Prostate gland (tissue), 2 donors: ENCODE measurements at regions not wholly inside any gene's neighbourhood (a gene's known extent, or its start where the extent isn't known, plus 50 kb on each side); places are given as distances from the start of the nearest gene placed in this dataset.
"Not testable (repeated sequence)": the region's sequence is repeated elsewhere in the genome, so short reads cannot be mapped to it uniquely, and the experiment has no call there.

Experiments
- DNase-seq: peaks from one replicate; pipeline ENCODE4 v3.0.0-alpha.2; 2019; ENCODE audit warnings: low spot score
- H3K27ac ChIP-seq, 2 donors: fragments of 200-600 bp; sonication (generic); 2 replicates each; pipeline ENCODE4 v1.5.1; 2017 to 2019
- H3K27me3 ChIP-seq: fragments of 200-600 bp; sonication (generic); replicated peaks from 2 replicates; pipeline ENCODE4 v1.5.1; 2019; ENCODE audit not compliant: insufficient read depth
- H3K36me3 ChIP-seq, 2 donors: fragments of 200-600 bp; sonication (generic); 1 replicate in 1 of 2; 2 replicates in 1 of 2; pipeline versions ENCODE4 v1.5.1 to v1.8.1; 2017 to 2019
- H3K4me1 ChIP-seq: fragments of 200-600 bp; sonication (generic); replicated peaks from 2 replicates; pipeline ENCODE4 v1.5.1; 2019
- H3K4me3 ChIP-seq, 2 donors: fragments of 200-600 bp; sonication (generic); 2 replicates each; pipeline ENCODE4 v1.5.1; 2017 to 2019
- H3K9me3 ChIP-seq: fragments of 200-600 bp; sonication (generic); 2 replicates; pipeline ENCODE4 v1.5.1; 2017
- CTCF ChIP-seq, 4 experiments: fragments of 200-600 bp in 2 of 4; fragments of 450-650 bp in 2 of 4; sonication (generic) in 2 of 4; IDR thresholded peaks; 1 replicate in 3 of 4; 2 replicates in 1 of 4; pipeline ENCODE4 v1.5.1; 2016 to 2019; ENCODE audit warnings: antibody characterized with exemption in 4 of 4, mild to moderate bottlenecking in 2 of 4, moderate library complexity in 2 of 4
- POLR2A ChIP-seq: fragments of 450-650 bp; IDR thresholded peaks from one replicate; pipeline ENCODE4 v1.6.1; 2016; ENCODE audit warnings: antibody characterized with exemption, mild to moderate bottlenecking
- POLR2AphosphoS5 ChIP-seq: sonication (generic); formaldehyde crosslinking; IDR thresholded peaks from one replicate; pipeline ENCODE4 v1.6.1; 2017; ENCODE audit warnings: antibody characterized with exemption
- WGBS: methylation state at CpG from one replicate; pipeline ENCODE4 v1.1.5; 2018; 5-methylcytosine and 5-hydroxymethylcytosine counted together
- intact Hi-C: fragments of 100-400 bp; cut with DNase I; formaldehyde crosslinking; loops from one replicate; pipeline ENCODE4 v1.14.2; 2022

GRCh38 chr5:74490814-74491213 is 149.7 kb downstream of the ENC1 start:
- no peaks in the 10 kb centered on the region for H3K36me3 ChIP-seq
- WGBS = 64% methylated on average over 3 of the region's 3 CpGs
- no peak for TF ChIP-seq CTCF (IDR thresholded peaks at IDR 0.05)
- no peak for TF ChIP-seq POLR2A
- TF ChIP-seq POLR2AphosphoS5 = no peak
- intact Hi-C loops = no loop called here
- no peak overlapping the region for H3K4me3 ChIP-seq
- no peak overlapping the region for H3K27ac ChIP-seq
- DNase-seq = no peak
- H3K9me3 ChIP-seq = no peaks in the 10 kb centered on the region
- no peaks in the 10 kb centered on the region for H3K4me1 ChIP-seq
- H3K27me3 ChIP-seq = no peaks in the 10 kb centered on the region

DNA sequence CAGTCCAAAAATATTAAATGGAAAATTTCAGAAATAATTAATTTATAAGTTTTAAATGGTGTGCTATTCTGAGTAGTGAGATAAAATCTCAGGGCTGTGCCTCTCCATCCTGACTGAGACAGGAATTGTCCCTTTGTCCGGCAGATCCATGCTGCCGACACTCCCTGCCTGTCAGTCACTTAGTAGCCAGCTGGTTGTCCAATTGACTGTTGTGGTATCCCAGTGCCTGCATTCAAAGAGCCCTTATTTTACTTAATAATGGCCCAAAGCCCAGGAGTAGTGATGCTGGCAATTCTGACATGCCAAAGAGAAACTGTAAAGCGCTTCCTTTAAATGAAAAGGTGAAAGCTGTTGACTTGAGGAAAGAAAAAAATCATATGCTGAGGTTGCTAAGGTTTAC is 157.5 kb downstream of the ENC1 start:
- no peak overlapping the region for H3K27ac ChIP-seq
- no peaks in the 10 kb centered on the region for H3K9me3 ChIP-seq
- intact Hi-C loops = no loop called here
- no peaks in the 10 kb centered on the region for H3K4me1 ChIP-seq
- no peak for DNase-seq
- no peak overlapping the region for H3K4me3 ChIP-seq
- TF ChIP-seq POLR2AphosphoS5 (no peak), CTCF (IDR thresholded peaks at IDR 0.05) (no peak)
- H3K27me3 ChIP-seq = no peaks in the 10 kb centered on the region
- 82% methylated on average over 3 of the region's 3 CpGs for WGBS
- no peaks in the 10 kb centered on the region for H3K36me3 ChIP-seq

GRCh38 chr5:74482523-74482922 is 158.0 kb downstream of the ENC1 start:
- H3K27ac ChIP-seq = no peak overlapping the region
- H3K4me1 ChIP-seq = no peaks in the 10 kb centered on the region
- no peak for TF ChIP-seq CTCF (IDR thresholded peaks at IDR 0.05)
- WGBS = 90% methylated on average over 6 of the region's 6 CpGs
- no peak for DNase-seq
- H3K9me3 ChIP-seq = no peaks in the 10 kb centered on the region
- intact Hi-C loops = no loop called here
- H3K27me3 ChIP-seq = no peaks in the 10 kb centered on the region
- H3K36me3 ChIP-seq = no peaks in the 10 kb centered on the region
- H3K4me3 ChIP-seq = no peak overlapping the region

DNA sequence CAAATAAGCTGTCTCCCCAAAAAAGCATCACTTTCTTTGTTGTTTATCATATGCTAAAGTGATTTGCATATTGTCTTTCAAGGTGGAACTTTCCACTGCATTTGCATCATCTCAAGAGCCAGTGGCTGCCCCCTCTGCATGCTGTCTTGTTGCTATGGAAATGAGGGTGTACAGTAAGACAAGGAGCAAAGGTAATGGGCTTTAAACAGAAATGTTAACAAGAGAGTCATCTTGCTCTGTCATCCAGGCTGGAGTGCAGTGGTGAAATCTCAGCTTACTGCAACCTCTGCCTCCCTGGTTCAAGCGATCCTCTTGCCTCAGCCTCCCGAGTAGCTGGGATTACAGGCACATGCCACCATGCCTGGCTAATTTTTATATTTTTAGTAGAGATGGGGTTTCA is 159.2 kb downstream of the ENC1 start:
- H3K9me3 ChIP-seq, DNase-seq, intact Hi-C loops, H3K4me3 ChIP-seq, H3K27ac ChIP-seq, H3K4me1 ChIP-seq, H3K27me3 ChIP-seq, H3K36me3 ChIP-seq: not testable (repeated sequence)
- WGBS = 93% methylated on average over 2 of the region's 2 CpGs

DNA sequence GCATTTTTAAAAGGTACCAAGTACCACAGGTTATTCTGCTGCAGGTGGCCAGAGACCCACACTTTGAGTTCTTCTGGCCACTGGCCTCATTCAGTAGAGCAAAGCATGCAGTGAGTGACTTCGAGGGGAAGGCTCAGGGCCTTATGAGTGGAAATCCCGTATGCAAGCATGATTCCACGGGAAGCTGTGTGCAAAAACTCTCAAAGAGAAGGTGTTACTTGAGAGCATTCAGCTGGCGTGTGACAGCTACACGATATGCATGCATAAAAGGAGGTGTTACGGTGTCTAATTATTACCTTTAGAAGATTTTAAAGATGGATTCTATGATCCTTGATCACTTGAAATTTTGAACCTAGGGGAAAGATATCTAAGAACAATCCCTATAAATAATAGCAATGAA is 160.3 kb downstream of the ENC1 start:
- no peak overlapping the region for H3K27ac ChIP-seq
- TF ChIP-seq POLR2AphosphoS5 = no peak
- TF ChIP-seq CTCF (IDR thresholded peaks at IDR 0.05) = no peak
- no peak for TF ChIP-seq POLR2A
- no peaks in the 10 kb centered on the region for H3K36me3 ChIP-seq
- no peaks in the 10 kb centered on the region for H3K27me3 ChIP-seq
- no peak for DNase-seq
- WGBS = 84% methylated on average over 6 of the region's 6 CpGs
- H3K9me3 ChIP-seq = no peaks in the 10 kb centered on the region
- no peak overlapping the region for H3K4me3 ChIP-seq
- no peaks in the 10 kb centered on the region for H3K4me1 ChIP-seq
- intact Hi-C loops = no loop called here

- no peaks in the 10 kb centered on the region for H3K27me3 ChIP-seq
- no peaks in the 10 kb centered on the region for H3K4me1 ChIP-seq
- WGBS = 98% methylated on average over 5 of the region's 5 CpGs
- intact Hi-C loops = no loop called here
- H3K36me3 ChIP-seq = no peaks in the 10 kb centered on the region
- TF ChIP-seq CTCF (IDR thresholded peaks at IDR 0.05) = no peak
- TF ChIP-seq POLR2AphosphoS5 = no peak
- no peak for TF ChIP-seq POLR2A
- H3K4me3 ChIP-seq = no peak overlapping the region
- no peak overlapping the region for H3K27ac ChIP-seq
- DNase-seq = no peak
- no peaks in the 10 kb centered on the region for H3K9me3 ChIP-seq
Measured at GRCh38 chr5:74478328-74478727, 162.2 kb downstream of the ENC1 start.
